Sigmoid colon (tissue), 6 donors: ENCODE measurements at regions not wholly inside any gene's neighbourhood (a gene's known extent, or its start where the extent isn't known, plus 50 kb on each side); places are given as distances from the start of the nearest gene placed in this dataset.

Experiments
- DNase-seq: peaks from one replicate; pipeline ENCODE4 v3.0.0-alpha.2; 2019
- H3K27ac ChIP-seq, 4 donors: fragments of 200-600 bp; sonication (generic); one replicate each; pipeline ENCODE4 v1.5.1; 2016 to 2019; ENCODE audit warnings: mild to moderate bottlenecking in 1 of 4
- H3K27me3 ChIP-seq, 3 donors: fragments of 200-600 bp; sonication (generic); one replicate each; pipeline ENCODE4 v1.5.1; 2019; ENCODE audit warnings: mild to moderate bottlenecking in 1 of 3
- H3K36me3 ChIP-seq, 4 donors: fragments of 200-600 bp; sonication (generic); one replicate each; pipeline ENCODE4 v1.5.1; 2016 to 2019
- H3K4me1 ChIP-seq, 4 donors: fragments of 200-600 bp; sonication (generic); one replicate each; pipeline ENCODE4 v1.5.1; 2017 to 2019
- H3K4me3 ChIP-seq, 4 donors: fragments of 200-600 bp; sonication (generic); one replicate each; pipeline ENCODE4 v1.5.1; 2017 to 2019; ENCODE audit warnings: mild to moderate bottlenecking in 2 of 4, moderate library complexity in 1 of 4
- H3K9me3 ChIP-seq, 4 donors: fragments of 200-600 bp in 3 of 4; sonication (generic) in 3 of 4; one replicate each; pipeline versions ENCODE4 v1.5.1 to v1.6.1; 2013 to 2019
- CTCF ChIP-seq, 4 experiments: fragments of 450-650 bp in 3 of 4; fragments of 200-600 bp in 1 of 4; IDR thresholded peaks; one replicate each; pipeline ENCODE4 v1.5.1; 2016 to 2019; ENCODE audit warnings: antibody characterized with exemption in 4 of 4, mild to moderate bottlenecking in 3 of 4, moderate library complexity in 2 of 4
- EP300 ChIP-seq, 4 donors: sonication (generic); formaldehyde crosslinking; IDR thresholded peaks; one replicate each; pipeline ENCODE4 v1.6.1; 2017; ENCODE audit warnings: antibody characterized with exemption in 4 of 4
- POLR2A ChIP-seq, 2 donors: fragments of 450-650 bp; IDR thresholded peaks; one replicate each; pipeline ENCODE4 v1.6.1; 2016; ENCODE audit warnings: antibody characterized with exemption in 2 of 2, mild to moderate bottlenecking in 2 of 2, moderate library complexity in 2 of 2
- POLR2AphosphoS5 ChIP-seq, 4 donors: sonication (generic); formaldehyde crosslinking; IDR thresholded peaks; one replicate each; pipeline ENCODE4 v1.6.1; 2017; ENCODE audit warnings: antibody characterized with exemption in 4 of 4
- whole genome bisulfite sequencing, 2 donors: extraction: QIAGEN DNeasy Blood & Tissue Kit; methylation state at CpG; one replicate each; pipeline ENCODE4 v1.1.7; 2013; 5-methylcytosine and 5-hydroxymethylcytosine counted together
- intact Hi-C: fragments of 100-400 bp; cut with DNase I; formaldehyde crosslinking; loops from one replicate; pipeline ENCODE4 v1.15.1; 2023
- donor health status: healthy with polysubstance abuse.
- donor health status: healthy.

- H3K9me3 ChIP-seq: no peaks in the 10 kb centered on the region
- H3K27ac ChIP-seq: no peak overlapping the region
- WGBS, 2 donors: 97 to 98% methylated on average over 8 of the region's 8 CpGs
- no peak for DNase-seq
- H3K27me3 ChIP-seq: no peaks in the 10 kb centered on the region
- no peaks in the 10 kb centered on the region for H3K36me3 ChIP-seq
- TF ChIP-seq POLR2AphosphoS5 (IDR thresholded peaks at IDR 0.05) (no peak), CTCF (IDR thresholded peaks at IDR 0.05) (no peak), EP300 (IDR thresholded peaks at IDR 0.05) (no peak), POLR2A (IDR thresholded peaks at IDR 0.05) (no peak)
- intact Hi-C loops: no loop called here
- no peaks in the 10 kb centered on the region for H3K4me1 ChIP-seq
- H3K4me3 ChIP-seq: no peak overlapping the region
Measured at GRCh38 chr5:142225141-142225540, 99.7 kb downstream of the SPRY4 start.

- DNase-seq: no peak
- no peak overlapping the region for H3K27ac ChIP-seq
- no peaks in the 10 kb centered on the region for H3K36me3 ChIP-seq
- H3K9me3 ChIP-seq: no peaks in the 10 kb centered on the region
- 62 to 70% methylated on average over 12 of the region's 12 CpGs for WGBS, 2 donors
- H3K4me1 ChIP-seq: no peaks in the 10 kb centered on the region
- intact Hi-C loops: no loop called here
- no peak overlapping the region for H3K4me3 ChIP-seq
- no peak for TF ChIP-seq POLR2A (IDR thresholded peaks at IDR 0.05)
- TF ChIP-seq EP300 (IDR thresholded peaks at IDR 0.05): no peak
- TF ChIP-seq CTCF (IDR thresholded peaks at IDR 0.05): no peak
- no peak for TF ChIP-seq POLR2AphosphoS5 (IDR thresholded peaks at IDR 0.05)
- no peaks in the 10 kb centered on the region for H3K27me3 ChIP-seq
Measured at GRCh38 chr5:142222866-142223558, 101.8 kb downstream of the SPRY4 start.

- no peak overlapping the region for H3K27ac ChIP-seq
- H3K36me3 ChIP-seq: no peaks in the 10 kb centered on the region
- TF ChIP-seq EP300 (IDR thresholded peaks at IDR 0.05) (no peak), CTCF (IDR thresholded peaks at IDR 0.05) (no peak), POLR2AphosphoS5 (IDR thresholded peaks at IDR 0.05) (no peak), POLR2A (IDR thresholded peaks at IDR 0.05) (no peak)
- no peaks in the 10 kb centered on the region for H3K4me1 ChIP-seq
- no peak overlapping the region for H3K4me3 ChIP-seq
- no peak for DNase-seq
- H3K27me3 ChIP-seq: no peaks in the 10 kb centered on the region
- WGBS, 2 donors: 59 to 74% methylated on average over 14 of the region's 14 CpGs
- intact Hi-C loops: no loop called here
- no peaks in the 10 kb centered on the region for H3K9me3 ChIP-seq
Measured at GRCh38 chr5:142222225-142222865, 102.5 kb downstream of the SPRY4 start.

- Histone ChIP-seq H3K27ac (no peak overlapping the region), H3K4me3 (no peak overlapping the region)
- no peak for TF ChIP-seq EP300 (IDR thresholded peaks at IDR 0.05)
- TF ChIP-seq POLR2AphosphoS5 (IDR thresholded peaks at IDR 0.05): no peak
- TF ChIP-seq CTCF (IDR thresholded peaks at IDR 0.05): no peak
- TF ChIP-seq POLR2A (IDR thresholded peaks at IDR 0.05): no peak
Measured at GRCh38 chr5:142221091-142221860, 103.5 kb downstream of the SPRY4 start.

More at GRCh38 chr5:142221091-142221860, 103.5 kb downstream of the SPRY4 start:
- H3K9me3 ChIP-seq: no peaks in the 10 kb centered on the region
- intact Hi-C loops: no loop called here
- H3K4me1 ChIP-seq: peaks cover 0 to 6% (median 6%) of the 10 kb centered on the region in 4 donors
- 55 to 68% methylated on average over 11 of the region's 11 CpGs for WGBS, 2 donors
- no peak for DNase-seq
- no peaks in the 10 kb centered on the region for H3K27me3 ChIP-seq
- no peaks in the 10 kb centered on the region for H3K36me3 ChIP-seq
